AG04450 (cell line): ENCODE measurements at regions not wholly inside any gene's neighbourhood (a gene's known extent, or its start where the extent isn't known, plus 50 kb on each side); places are given as distances from the start of the nearest gene placed in this dataset.

Experiments used
- CTCF ChIA-PET: fragments of 300-600, 350-600 bp; formaldehyde crosslinking; extraction: SDS; loops from one replicate; lab custom pipeline; 2022; ENCODE audit warnings: antibody characterized with exemption, inconsistent platforms; lab: Charles Lee
- POLR2A ChIA-PET: fragments of 350-600 bp; formaldehyde crosslinking; extraction: SDS; loops from one replicate; lab custom pipeline; 2021; ENCODE audit warnings: antibody characterized with exemption, inconsistent platforms; lab: Yijun Ruan, JAX
- DNase-seq: peaks from one replicate; pipeline ENCODE4 v3.0.0-alpha.2; 2011; ENCODE audit warnings: low read depth, low spot score
- H3K27ac ChIP-seq: one replicate; pipeline ENCODE4 v1.5.1; 2012; ENCODE audit warnings: low read depth, low read length, control low read depth
- H3K27me3 ChIP-seq: one replicate; pipeline ENCODE4 v1.6.0; 2012; ENCODE audit warnings: low read length; ENCODE audit not compliant: control insufficient read depth, insufficient read depth
- H3K4me3 ChIP-seq: 2 replicates; pipeline ENCODE4 v1.5.1; 2011; ENCODE audit warnings: mild to moderate bottlenecking, low read depth, low read length, control low read depth
- H3K9me3 ChIP-seq: 2 replicates; pipeline ENCODE4 v1.5.1; 2012; ENCODE audit warnings: low read length; ENCODE audit not compliant: control insufficient read depth, insufficient read depth
- TF ChIP-seq, protein P1 (sequence below): IDR thresholded peaks from 2 replicates; pipeline ENCODE4 v1.5.1; 2011; ENCODE audit warnings: low read depth, low read length, control low read depth, inconsistent platforms

DNA sequence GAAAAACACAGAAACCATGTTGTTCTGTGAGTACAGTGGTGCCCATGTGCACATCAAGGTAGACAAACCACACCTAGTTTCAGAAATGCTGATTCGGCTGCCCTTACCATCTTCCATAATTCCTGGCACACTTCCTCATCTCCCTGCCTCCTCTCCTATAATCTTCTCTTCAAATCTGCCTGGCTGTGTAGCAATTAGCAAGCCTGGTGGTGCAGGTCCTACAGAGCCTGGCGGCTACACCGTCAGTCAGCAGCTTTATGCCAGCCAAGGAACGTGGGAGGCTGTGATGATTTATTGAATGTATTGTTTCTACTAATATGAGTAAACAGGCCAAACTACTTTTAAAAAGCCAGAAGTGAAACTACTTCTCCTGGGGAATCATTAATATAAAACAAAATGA, 106.8 kb downstream of the SEMA6D start:
- POLR2A ChIA-PET, result no interaction called here
- Histone ChIP-seq H3K27ac (no peak overlapping the region), H3K9me3 (no peaks in the 10 kb centered on the region), H3K27me3 (no peaks in the 10 kb centered on the region), H3K4me3 (no peak overlapping the region)
- TF ChIP-seq, protein P1, sequence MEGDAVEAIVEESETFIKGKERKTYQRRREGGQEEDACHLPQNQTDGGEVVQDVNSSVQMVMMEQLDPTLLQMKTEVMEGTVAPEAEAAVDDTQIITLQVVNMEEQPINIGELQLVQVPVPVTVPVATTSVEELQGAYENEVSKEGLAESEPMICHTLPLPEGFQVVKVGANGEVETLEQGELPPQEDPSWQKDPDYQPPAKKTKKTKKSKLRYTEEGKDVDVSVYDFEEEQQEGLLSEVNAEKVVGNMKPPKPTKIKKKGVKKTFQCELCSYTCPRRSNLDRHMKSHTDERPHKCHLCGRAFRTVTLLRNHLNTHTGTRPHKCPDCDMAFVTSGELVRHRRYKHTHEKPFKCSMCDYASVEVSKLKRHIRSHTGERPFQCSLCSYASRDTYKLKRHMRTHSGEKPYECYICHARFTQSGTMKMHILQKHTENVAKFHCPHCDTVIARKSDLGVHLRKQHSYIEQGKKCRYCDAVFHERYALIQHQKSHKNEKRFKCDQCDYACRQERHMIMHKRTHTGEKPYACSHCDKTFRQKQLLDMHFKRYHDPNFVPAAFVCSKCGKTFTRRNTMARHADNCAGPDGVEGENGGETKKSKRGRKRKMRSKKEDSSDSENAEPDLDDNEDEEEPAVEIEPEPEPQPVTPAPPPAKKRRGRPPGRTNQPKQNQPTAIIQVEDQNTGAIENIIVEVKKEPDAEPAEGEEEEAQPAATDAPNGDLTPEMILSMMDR, result no peak
- CTCF ChIA-PET, result no interaction called here
- no peak for DNase-seq

DNA sequence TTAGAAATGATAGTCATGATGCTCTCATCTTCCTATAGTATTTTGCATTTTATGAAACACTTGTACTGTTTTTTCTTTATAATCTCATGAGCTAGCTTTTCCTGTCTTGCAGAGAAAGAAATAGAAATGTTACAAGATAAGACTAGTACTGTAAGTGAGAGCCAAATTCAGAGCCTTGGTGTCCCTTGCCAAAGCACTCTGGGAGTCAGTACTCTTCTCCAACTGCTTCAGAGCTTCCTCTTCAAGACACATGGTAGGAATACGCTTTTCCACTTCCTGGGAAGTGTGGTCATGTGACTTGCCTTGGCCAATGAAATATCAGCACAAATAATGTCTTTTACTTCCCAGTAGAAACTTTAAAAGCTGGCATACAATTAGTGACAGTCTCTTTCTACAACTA, 112.4 kb downstream of the SEMA6D start:
- POLR2A ChIA-PET, result no interaction called here
- CTCF ChIA-PET, result no interaction called here
- TF ChIP-seq, protein P1, result no peak

DNA sequence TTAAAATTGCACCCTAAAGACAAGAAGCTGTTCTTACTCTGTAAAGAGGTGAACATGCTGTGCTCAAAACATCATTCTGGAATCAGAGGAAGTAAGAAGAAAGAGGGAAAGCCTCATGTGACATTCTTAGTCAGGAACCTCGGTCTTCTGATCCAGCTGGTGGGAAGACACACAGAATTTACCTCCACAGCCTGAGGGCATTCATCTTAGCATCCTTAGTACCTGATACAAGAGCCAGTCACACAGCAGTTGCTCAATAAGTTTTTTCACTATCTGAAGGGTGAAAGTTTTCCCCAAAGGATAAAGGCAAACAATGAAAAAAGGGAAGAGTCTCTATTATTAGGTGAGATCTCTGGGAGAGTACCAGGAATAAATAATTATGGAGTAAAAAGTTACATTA, 116.8 kb downstream of the SEMA6D start:
- ChIA-PET CTCF (no interaction called here), POLR2A (no interaction called here)
- Histone ChIP-seq H3K27ac (no peak overlapping the region), H3K4me3 (no peak overlapping the region), H3K27me3 (peaks cover 3% of the 10 kb centered on the region), H3K9me3 (no peaks in the 10 kb centered on the region)
- no peak for DNase-seq
- TF ChIP-seq, protein P1, result no peak

More for the DNA sequence above, 112.4 kb downstream of the SEMA6D start:
- Histone ChIP-seq H3K9me3 (no peaks in the 10 kb centered on the region), H3K4me3 (no peak overlapping the region), H3K27me3 (no peaks in the 10 kb centered on the region), H3K27ac (no peak overlapping the region)
- DNase-seq, result no peak

DNA sequence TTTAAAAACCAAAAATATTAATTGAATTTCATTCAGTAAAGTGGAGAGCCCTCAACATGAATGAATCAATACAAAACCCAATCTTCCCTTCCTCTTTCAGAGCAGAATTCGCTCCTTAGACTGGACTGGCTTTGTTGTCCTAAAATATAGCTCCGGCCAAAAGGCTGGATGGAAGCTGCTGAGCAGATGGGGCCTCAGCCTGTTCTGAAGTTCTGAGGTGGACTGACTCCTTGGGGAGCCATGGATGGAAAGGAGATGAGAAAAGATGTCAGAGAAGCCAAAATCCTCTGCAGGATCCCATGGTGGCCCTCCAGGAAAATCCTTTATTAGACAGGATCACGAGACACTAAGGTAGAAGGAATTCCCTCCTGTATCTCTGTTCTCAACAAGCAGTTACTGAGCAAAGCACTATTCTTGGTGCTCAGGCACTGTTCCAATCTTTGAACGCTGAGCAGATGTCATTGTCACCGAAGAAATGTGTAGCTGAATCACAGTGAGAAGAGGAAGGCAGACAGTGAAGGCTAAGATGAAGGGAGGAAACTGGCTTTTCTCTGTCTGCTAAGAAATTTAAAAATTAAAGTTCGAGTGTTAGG, 122.0 kb downstream of the SEMA6D start:
- H3K27me3 ChIP-seq, result peaks cover 3% of the 10 kb centered on the region
- H3K4me3 ChIP-seq, result no peak overlapping the region
- POLR2A ChIA-PET, result no interaction called here
- TF ChIP-seq, protein P1, result no peak
- H3K9me3 ChIP-seq, result no peaks in the 10 kb centered on the region
- DNase-seq, result no peak
- no peak overlapping the region for H3K27ac ChIP-seq
- CTCF ChIA-PET, result no interaction called here

DNA sequence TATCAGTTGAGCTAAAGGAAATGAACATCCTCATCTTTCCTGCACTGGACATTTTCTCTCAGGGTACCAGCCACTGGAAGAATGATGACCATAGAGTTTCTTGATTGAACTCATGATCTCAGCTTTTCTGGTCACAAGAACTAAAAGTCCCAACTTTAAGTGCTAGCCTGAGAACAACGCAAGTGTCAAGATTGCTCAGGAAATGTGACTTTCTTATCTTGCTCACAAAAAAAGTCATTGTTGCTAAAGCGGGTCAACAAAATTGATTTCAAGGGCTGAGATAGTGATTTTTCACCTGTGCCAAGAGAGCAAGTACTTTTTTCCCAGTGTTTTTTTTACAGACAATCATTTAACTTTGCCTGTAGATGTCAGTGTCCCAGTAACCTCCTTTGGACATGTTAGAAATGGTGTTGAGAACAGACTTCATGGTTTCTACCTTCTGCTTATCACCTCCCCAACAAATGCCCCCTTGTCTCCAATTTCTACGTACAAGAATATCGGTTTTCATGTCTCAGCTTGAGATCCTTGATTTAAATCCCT, 125.9 kb downstream of the SEMA6D start:
- ChIA-PET CTCF (no interaction called here), POLR2A (no interaction called here)
- no peak overlapping the region for H3K4me3 ChIP-seq
- H3K27ac ChIP-seq, result no peak overlapping the region
- TF ChIP-seq, protein P1, result no peak
- H3K9me3 ChIP-seq, result no peaks in the 10 kb centered on the region
- DNase-seq, result no peak
- no peaks in the 10 kb centered on the region for H3K27me3 ChIP-seq
